Caco-2 (cell line): ENCODE measurements at regions not wholly inside any gene's neighbourhood (a gene's known extent, or its start where the extent isn't known, plus 50 kb on each side); places are given as distances from the start of the nearest gene placed in this dataset.

ENCODE experiments used
- BruUV-seq: library from RNA; stranded (reverse); fragments of 400-500 nt; replicated peaks from 2 replicates; lab custom pipeline; 2021; lab: Mats Ljungman, UMichigan
- CTCF ChIA-PET: fragments of 300-600 bp; sonication (Branson Sonifier 250); formaldehyde crosslinking; loops from one replicate; lab custom pipeline; 2022; ENCODE audit warnings: antibody characterized with exemption; lab: Charles Lee
- POLR2A ChIA-PET: fragments of 300-600 bp; sonication (Branson Sonifier 250); formaldehyde crosslinking; loops from one replicate; lab custom pipeline; 2022; ENCODE audit warnings: antibody characterized with exemption; lab: Charles Lee
- DNase-seq, 2 experiments: peaks; one replicate each; pipeline versions ENCODE4 v3.0.0 to v3.0.0-alpha.2; 2020 to 2022
- H3K27me3 ChIP-seq: replicated peaks from 2 replicates; pipeline ENCODE4 v1.6.0; 2011; ENCODE audit warnings: low read length; ENCODE audit not compliant: control insufficient read depth, insufficient read depth
- H3K36me3 ChIP-seq: 2 replicates; pipeline ENCODE4 v1.5.1; 2011; ENCODE audit warnings: low read length; ENCODE audit not compliant: control insufficient read depth, insufficient read depth
- H3K4me1 ChIP-seq: fragments of 250-450 bp; sonication (Bioruptor Pico); 2 replicates; pipeline ENCODE4 v1.5.1; 2020; ENCODE audit warnings: mild to moderate bottlenecking
- H3K4me3 ChIP-seq: 2 replicates; pipeline ENCODE4 v1.5.1; 2011; ENCODE audit warnings: low read depth, mild to moderate bottlenecking, control low read depth, low read length
- H3K9me3 ChIP-seq: fragments of 250-450 bp; sonication (Bioruptor Pico); 2 replicates; pipeline ENCODE4 v1.5.1; 2020; ENCODE audit warnings: mild to moderate bottlenecking, moderate library complexity
- H3K27ac Mint-ChIP-seq: one replicate; pipeline ENCODE4 v1.8.0; 2022; ENCODE audit warnings: mixed read lengths; ENCODE audit not compliant: unreplicated experiment
- H3K27me3 Mint-ChIP-seq: one replicate; pipeline ENCODE4 v1.8.0; 2022; ENCODE audit warnings: mixed read lengths; ENCODE audit not compliant: insufficient read depth, unreplicated experiment
- H3K36me3 Mint-ChIP-seq: one replicate; pipeline ENCODE4 v1.8.0; 2022; ENCODE audit warnings: mild to moderate bottlenecking, mixed read lengths; ENCODE audit not compliant: insufficient read depth, unreplicated experiment
- H3K4me1 Mint-ChIP-seq: one replicate; pipeline ENCODE4 v1.8.0; 2022; ENCODE audit warnings: low read depth, mixed read lengths; ENCODE audit not compliant: unreplicated experiment
- H3K4me3 Mint-ChIP-seq: one replicate; pipeline ENCODE4 v1.8.0; 2022; ENCODE audit warnings: mild to moderate bottlenecking, moderate library complexity, mixed read lengths; ENCODE audit not compliant: unreplicated experiment
- H3K9me3 Mint-ChIP-seq: one replicate; pipeline ENCODE4 v1.8.0; 2022; ENCODE audit warnings: mixed read lengths; ENCODE audit not compliant: unreplicated experiment
- CTCF ChIP-seq, 2 experiments: fragments of 200-600 bp in 1 of 2; IDR thresholded peaks; 1 replicate in 1 of 2; 2 replicates in 1 of 2; pipeline versions ENCODE4 v1.5.1 to v1.8.0; 2011 to 2022; ENCODE audit warnings: antibody characterized with exemption in 1 of 2, control low read depth in 1 of 2, inconsistent platforms in 1 of 2, low read depth in 1 of 2, low read length in 1 of 2, mild to moderate bottlenecking in 1 of 2, moderate library complexity in 1 of 2; ENCODE audit not compliant: insufficient read depth in 1 of 2, severe bottlenecking in 1 of 2, unreplicated experiment in 1 of 2
- intact Hi-C: fragments of 100-400 bp; cut with micrococcal nuclease; formaldehyde crosslinking; loops from one replicate; pipeline ENCODE4 v1.10.0; 2022; ENCODE audit not compliant: unreplicated experiment

- Histone ChIP-seq H3K4me1 (no peaks in the 10 kb centered on the region), H3K27me3 (no peaks in the 10 kb centered on the region), H3K4me3 (no peak overlapping the region), H3K9me3 (no peaks in the 10 kb centered on the region), H3K36me3 (no peaks in the 10 kb centered on the region)
- BruUV-seq: no TSS peak
- no peak for TF ChIP-seq CTCF (IDR thresholded peaks at IDR 0.05; ENCODE audit: insufficient read depth in 1 of 2, low read depth in 1 of 2, low read length in 1 of 2, severe bottlenecking in 1 of 2, unreplicated experiment in 1 of 2)
- no peaks in the 10 kb centered on the region for H3K36me3 Mint-ChIP-seq
- intact Hi-C loops: no loop called here
- no peak for DNase-seq
- no peaks in the 10 kb centered on the region for H3K9me3 Mint-ChIP-seq
- peaks cover 16% of the 10 kb centered on the region for H3K27me3 Mint-ChIP-seq
- ChIA-PET CTCF (no interaction called here), POLR2A (no interaction called here)
- H3K4me1 Mint-ChIP-seq: no peaks in the 10 kb centered on the region
- no peak overlapping the region for H3K27ac Mint-ChIP-seq
- H3K4me3 Mint-ChIP-seq: no peak overlapping the region
These were observed 103.8 kb downstream of the FZD1 start for GRCh38 chr7:91367812-91368578.

GRCh38 chr7:91372323-91372722, 108.1 kb downstream of the FZD1 start:
- Histone ChIP-seq H3K27me3 (no peaks in the 10 kb centered on the region), H3K4me3 (no peak overlapping the region), H3K4me1 (no peaks in the 10 kb centered on the region), H3K9me3 (no peaks in the 10 kb centered on the region), H3K36me3 (no peaks in the 10 kb centered on the region)
- no peak for TF ChIP-seq CTCF (IDR thresholded peaks at IDR 0.05; ENCODE audit: insufficient read depth in 1 of 2, low read depth in 1 of 2, low read length in 1 of 2, severe bottlenecking in 1 of 2, unreplicated experiment in 1 of 2)
- Mint-ChIP-seq H3K4me1 (no peaks in the 10 kb centered on the region), H3K27me3 (peaks cover 18% of the 10 kb centered on the region), H3K36me3 (no peaks in the 10 kb centered on the region), H3K4me3 (no peak overlapping the region), H3K9me3 (no peaks in the 10 kb centered on the region), H3K27ac (no peak overlapping the region)
- ChIA-PET CTCF (no interaction called here), POLR2A (no interaction called here)
- intact Hi-C loops: no loop called here
- no TSS peak for BruUV-seq
- DNase-seq: no peak

- POLR2A ChIA-PET: no interaction called here
- no peaks in the 10 kb centered on the region for H3K9me3 ChIP-seq
- peaks cover 18% of the 10 kb centered on the region for H3K27me3 Mint-ChIP-seq
- BruUV-seq: no TSS peak
- H3K4me3 ChIP-seq: no peak overlapping the region
- CTCF ChIA-PET: no interaction called here
- no peak for DNase-seq
- H3K36me3 Mint-ChIP-seq: no peaks in the 10 kb centered on the region
- intact Hi-C loops: no loop called here
- no peaks in the 10 kb centered on the region for H3K9me3 Mint-ChIP-seq
- H3K36me3 ChIP-seq: no peaks in the 10 kb centered on the region
- TF ChIP-seq CTCF (IDR thresholded peaks at IDR 0.05; ENCODE audit: insufficient read depth in 1 of 2, low read depth in 1 of 2, low read length in 1 of 2, severe bottlenecking in 1 of 2, unreplicated experiment in 1 of 2): no peak
- H3K4me1 ChIP-seq: no peaks in the 10 kb centered on the region
- no peaks in the 10 kb centered on the region for H3K4me1 Mint-ChIP-seq
- no peak overlapping the region for H3K27ac Mint-ChIP-seq
- no peaks in the 10 kb centered on the region for H3K27me3 ChIP-seq
- H3K4me3 Mint-ChIP-seq: no peak overlapping the region
These were observed 109.0 kb downstream of the FZD1 start for GRCh38 chr7:91373111-91373800.
